ENCODE measurements at regions not wholly inside any gene's neighbourhood (a gene's known extent, or its start where the extent isn't known, plus 50 kb on each side); places are given as distances from the start of the nearest gene placed in this dataset.

GRCh38 chr19:33902395-33902794 lies 105.7 kb downstream of the KCTD15 start:
- Mint-ChIP-seq H3K4me3 (no peak overlapping the region), H3K36me3 (peaks cover 18% of the 10 kb centered on the region), H3K27me3 (ENCODE audit: low read depth in 2 of 2) (peaks cover 24 to 39% of the 10 kb centered on the region in 2 donors), H3K27ac (no peak overlapping the region), H3K4me1 (peaks cover 0 to 5% of the 10 kb centered on the region in 2 donors), H3K9me3 (peaks cover 9 to 11% of the 10 kb centered on the region in 2 donors)
- Histone ChIP-seq H3K27ac (ENCODE audit: low read length) (no peak overlapping the region), H3K4me3 (ENCODE audit: low read length) (no peak overlapping the region), H3K4me1 (ENCODE audit: control insufficient read depth, insufficient read depth, low read length) (peaks cover 11% of the 10 kb centered on the region), H3K36me3 (ENCODE audit: control insufficient read depth, insufficient read depth, low read length) (no peaks in the 10 kb centered on the region), H3K27me3 (ENCODE audit: control insufficient read depth, insufficient read depth, low read length) (peaks cover 10% of the 10 kb centered on the region), H3K9me3 (ENCODE audit: control insufficient read depth, insufficient read depth, low read length) (peaks cover 7% of the 10 kb centered on the region)
- no peak for TF ChIP-seq CTCF (IDR thresholded peaks at IDR 0.05)
- no peak for ATAC-seq
- intact Hi-C loops (cut with micrococcal nuclease), result no loop called here
- 100% methylated on average over 1 of the region's 3 CpGs for WGBS (ENCODE audit: insufficient coverage)
- no peak for DNase-seq

- TF ChIP-seq CTCF (IDR thresholded peaks at IDR 0.05), result no peak
- peaks cover 8% of the 10 kb centered on the region in 2 donors for H3K9me3 Mint-ChIP-seq
- H3K36me3 Mint-ChIP-seq, result peaks cover 12% of the 10 kb centered on the region
- H3K4me3 Mint-ChIP-seq, result no peak overlapping the region
- WGBS (ENCODE audit: insufficient coverage), result 91% methylated on average over 15 of the region's 22 CpGs
- intact Hi-C loops (cut with micrococcal nuclease), result no loop called here
- H3K27ac Mint-ChIP-seq, result no peak overlapping the region
- peaks cover 4% of the 10 kb centered on the region for H3K9me3 ChIP-seq (ENCODE audit: control insufficient read depth, insufficient read depth, low read length)
- H3K4me3 ChIP-seq (ENCODE audit: low read length), result no peak overlapping the region
- H3K27me3 ChIP-seq (ENCODE audit: control insufficient read depth, insufficient read depth, low read length), result peaks cover 10% of the 10 kb centered on the region
- peaks cover 25 to 42% of the 10 kb centered on the region in 2 donors for H3K27me3 Mint-ChIP-seq (ENCODE audit: low read depth in 2 of 2)
- H3K36me3 ChIP-seq (ENCODE audit: control insufficient read depth, insufficient read depth, low read length), result no peaks in the 10 kb centered on the region
- peaks cover 0 to 5% of the 10 kb centered on the region in 2 donors for H3K4me1 Mint-ChIP-seq
- H3K4me1 ChIP-seq (ENCODE audit: control insufficient read depth, insufficient read depth, low read length), result peaks cover 11% of the 10 kb centered on the region
- ATAC-seq (no peak), DNase-seq (no peak)
- H3K27ac ChIP-seq (ENCODE audit: low read length), result no peak overlapping the region
Measured at GRCh38 chr19:33902802-33903488, 106.3 kb downstream of the KCTD15 start.

DNA sequence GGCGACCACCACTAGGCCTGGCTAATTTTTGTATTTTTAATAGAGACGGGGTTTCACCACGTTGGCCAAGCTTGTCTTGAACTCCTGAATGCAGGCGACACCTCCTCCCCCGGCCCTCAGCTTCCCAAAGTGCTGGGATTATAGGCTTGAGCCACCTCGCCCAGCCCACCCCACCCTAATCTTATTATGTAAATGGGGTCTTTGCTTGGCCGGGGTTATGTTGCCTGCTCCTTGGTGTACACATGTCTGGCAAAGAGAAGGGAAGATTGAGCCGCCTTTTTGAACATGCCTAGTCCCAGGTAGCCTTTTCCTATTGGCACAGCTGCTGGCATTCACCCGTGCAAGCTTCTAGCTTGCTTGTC lies 106.8 kb downstream of the KCTD15 start:
- H3K9me3 ChIP-seq (ENCODE audit: control insufficient read depth, insufficient read depth, low read length), result peaks cover 4% of the 10 kb centered on the region
- TF ChIP-seq CTCF (IDR thresholded peaks at IDR 0.05), result no peak
- H3K36me3 ChIP-seq (ENCODE audit: control insufficient read depth, insufficient read depth, low read length), result no peaks in the 10 kb centered on the region
- Mint-ChIP-seq H3K9me3 (peaks cover 4 to 5% of the 10 kb centered on the region in 2 donors), H3K27ac (no peak overlapping the region), H3K4me3 (no peak overlapping the region), H3K4me1 (peaks cover 0 to 5% of the 10 kb centered on the region in 2 donors), H3K27me3 (ENCODE audit: low read depth in 2 of 2) (peaks cover 30 to 42% of the 10 kb centered on the region in 2 donors), H3K36me3 (peaks cover 7% of the 10 kb centered on the region)
- 90% methylated on average over 5 of the region's 9 CpGs for WGBS (ENCODE audit: insufficient coverage)
- H3K27ac ChIP-seq (ENCODE audit: low read length), result no peak overlapping the region
- ATAC-seq (no peak), DNase-seq (no peak)
- H3K27me3 ChIP-seq (ENCODE audit: control insufficient read depth, insufficient read depth, low read length), result peaks cover 10% of the 10 kb centered on the region
- peaks cover 11% of the 10 kb centered on the region for H3K4me1 ChIP-seq (ENCODE audit: control insufficient read depth, insufficient read depth, low read length)
- no peak overlapping the region for H3K4me3 ChIP-seq (ENCODE audit: low read length)
- intact Hi-C loops (cut with micrococcal nuclease), result no loop called here

GRCh38 chr19:33904681-33905080 lies 108.0 kb downstream of the KCTD15 start:
- H3K36me3 Mint-ChIP-seq, result no peaks in the 10 kb centered on the region
- intact Hi-C loops (cut with micrococcal nuclease), result no loop called here
- Histone ChIP-seq H3K36me3 (ENCODE audit: control insufficient read depth, insufficient read depth, low read length) (no peaks in the 10 kb centered on the region), H3K27ac (ENCODE audit: low read length) (no peak overlapping the region), H3K27me3 (ENCODE audit: control insufficient read depth, insufficient read depth, low read length) (peaks cover 10% of the 10 kb centered on the region), H3K9me3 (ENCODE audit: control insufficient read depth, insufficient read depth, low read length) (no peaks in the 10 kb centered on the region), H3K4me3 (ENCODE audit: low read length) (no peak overlapping the region), H3K4me1 (ENCODE audit: control insufficient read depth, insufficient read depth, low read length) (peaks cover 11% of the 10 kb centered on the region)
- no peak for ATAC-seq
- peaks cover 0 to 5% of the 10 kb centered on the region in 2 donors for H3K4me1 Mint-ChIP-seq
- no peak overlapping the region for H3K4me3 Mint-ChIP-seq
- peaks cover 34 to 45% of the 10 kb centered on the region in 2 donors for H3K27me3 Mint-ChIP-seq (ENCODE audit: low read depth in 2 of 2)
- H3K9me3 Mint-ChIP-seq, result no peaks in the 10 kb centered on the region
- no peak overlapping the region for H3K27ac Mint-ChIP-seq
- WGBS (ENCODE audit: insufficient coverage), result 78% methylated on average over 7 of the region's 7 CpGs
- DNase-seq, result no peak
- TF ChIP-seq CTCF (IDR thresholded peaks at IDR 0.05), result no peak
